ENCODE measurements at regions not wholly inside any gene's neighbourhood (a gene's known extent, or its start where the extent isn't known, plus 50 kb on each side); places are given as distances from the start of the nearest gene placed in this dataset.
"Not testable (repeated sequence)": the region's sequence is repeated elsewhere in the genome, so short reads cannot be mapped to it uniquely, and the experiment has no call there.

DNA sequence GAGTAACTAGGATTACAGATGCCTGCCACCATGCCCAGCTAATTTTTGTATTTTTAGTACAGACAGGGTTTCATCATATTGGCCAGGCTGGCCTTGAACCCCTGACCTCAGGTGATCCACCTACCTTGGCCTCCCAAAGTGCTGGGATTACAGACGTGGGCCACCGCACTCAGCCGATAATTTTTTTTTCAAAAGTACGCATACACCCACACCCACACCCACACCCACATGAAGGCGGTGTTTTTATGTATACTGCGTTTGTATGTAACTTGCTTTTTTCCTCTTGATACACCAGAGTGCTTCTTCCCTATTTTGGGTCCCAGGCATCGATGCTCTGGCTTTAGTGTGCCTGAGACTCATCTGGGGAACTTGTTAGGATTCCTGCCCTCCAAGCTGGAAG is 2932.3 kb downstream of the RPIA start:
- TF ChIP-seq, protein P1, sequence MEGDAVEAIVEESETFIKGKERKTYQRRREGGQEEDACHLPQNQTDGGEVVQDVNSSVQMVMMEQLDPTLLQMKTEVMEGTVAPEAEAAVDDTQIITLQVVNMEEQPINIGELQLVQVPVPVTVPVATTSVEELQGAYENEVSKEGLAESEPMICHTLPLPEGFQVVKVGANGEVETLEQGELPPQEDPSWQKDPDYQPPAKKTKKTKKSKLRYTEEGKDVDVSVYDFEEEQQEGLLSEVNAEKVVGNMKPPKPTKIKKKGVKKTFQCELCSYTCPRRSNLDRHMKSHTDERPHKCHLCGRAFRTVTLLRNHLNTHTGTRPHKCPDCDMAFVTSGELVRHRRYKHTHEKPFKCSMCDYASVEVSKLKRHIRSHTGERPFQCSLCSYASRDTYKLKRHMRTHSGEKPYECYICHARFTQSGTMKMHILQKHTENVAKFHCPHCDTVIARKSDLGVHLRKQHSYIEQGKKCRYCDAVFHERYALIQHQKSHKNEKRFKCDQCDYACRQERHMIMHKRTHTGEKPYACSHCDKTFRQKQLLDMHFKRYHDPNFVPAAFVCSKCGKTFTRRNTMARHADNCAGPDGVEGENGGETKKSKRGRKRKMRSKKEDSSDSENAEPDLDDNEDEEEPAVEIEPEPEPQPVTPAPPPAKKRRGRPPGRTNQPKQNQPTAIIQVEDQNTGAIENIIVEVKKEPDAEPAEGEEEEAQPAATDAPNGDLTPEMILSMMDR (IDR thresholded peaks at IDR 0.05): not testable (repeated sequence)
- TF ChIP-seq EZH2, EZH2phosphoT487 (IDR thresholded peaks at IDR 0.05): not testable (repeated sequence)

All from neural progenitor cell (in vitro differentiated cells).